Stomach (tissue), 8 donors: ENCODE measurements at regions not wholly inside any gene's neighbourhood (a gene's known extent, or its start where the extent isn't known, plus 50 kb on each side); places are given as distances from the start of the nearest gene placed in this dataset.
A peak's percentile ranks its signal among the peaks of the same experiment; 100 is the strongest.

Experiments
- DNase-seq, 2 donors: peaks; one replicate each; pipeline versions ENCODE4 v3.0.0 to v3.0.0-alpha.2; 2013 to 2019
- H3K27ac ChIP-seq, 5 donors: fragments of 200-600 bp in 4 of 5; sonication (generic) in 4 of 5; one replicate each; pipeline ENCODE4 v1.5.1; 2013 to 2019; ENCODE audit warnings: mild to moderate bottlenecking in 1 of 5, moderate library complexity in 1 of 5
- H3K27me3 ChIP-seq, 3 donors: fragments of 200-600 bp; sonication (generic); one replicate each; pipeline ENCODE4 v1.5.1; 2017 to 2019; ENCODE audit warnings: mixed run types in 1 of 3
- H3K36me3 ChIP-seq, 4 donors: fragments of 200-600 bp; sonication (generic); 1 replicate in 3 of 4; 2 replicates in 1 of 4; pipeline ENCODE4 v1.5.1; 2016 to 2019
- H3K4me1 ChIP-seq, 4 donors: fragments of 200-600 bp; sonication (generic); one replicate each; pipeline ENCODE4 v1.5.1; 2016 to 2019
- H3K4me3 ChIP-seq, 4 donors: fragments of 200-600 bp; sonication (generic) in 3 of 4; one replicate each; pipeline ENCODE4 v1.5.1; 2016 to 2019; ENCODE audit warnings: mild to moderate bottlenecking in 1 of 4
- H3K9me3 ChIP-seq, 4 donors: fragments of 200-600 bp; sonication (generic); one replicate each; pipeline ENCODE4 v1.5.1; 2016 to 2019
- EP300 ChIP-seq: sonication (generic); formaldehyde crosslinking; IDR thresholded peaks from one replicate; pipeline ENCODE4 v1.6.1; 2017; ENCODE audit warnings: antibody characterized with exemption
- POLR2A ChIP-seq, 4 donors: fragments of 450-650 bp; IDR thresholded peaks; one replicate each; pipeline ENCODE4 v1.6.1; 2016; ENCODE audit warnings: antibody characterized with exemption in 4 of 4, control low read depth in 2 of 4, mild to moderate bottlenecking in 1 of 4, moderate library complexity in 1 of 4
- POLR2AphosphoS5 ChIP-seq, 3 donors: sonication (generic); formaldehyde crosslinking; IDR thresholded peaks; one replicate each; pipeline ENCODE4 v1.6.1; 2016; ENCODE audit warnings: antibody characterized with exemption in 3 of 3
- WGBS, 5 donors: extraction: QIAGEN DNeasy Blood & Tissue Kit in 3 of 5; methylation state at CpG; one replicate each; pipeline versions ENCODE4 v1.1.5 to v1.1.7; 2013 to 2018; 5-methylcytosine and 5-hydroxymethylcytosine counted together
- intact Hi-C: fragments of 100-400 bp; cut with DNase I; formaldehyde crosslinking; loops from one replicate; pipeline ENCODE4 v1.15.1; 2023; ENCODE audit warnings: low total_unique reads
- TF ChIP-seq, protein P1 (sequence below), 7 experiments: fragments of 450-650 bp in 4 of 7; fragments of 200-600 bp in 3 of 7; sonication (generic) in 3 of 7; IDR thresholded peaks; one replicate each; pipeline ENCODE4 v1.5.1; 2016 to 2019; ENCODE audit warnings: antibody characterized with exemption in 7 of 7, control low read depth in 2 of 7, mild to moderate bottlenecking in 1 of 7
- donor health status: healthy with polysubstance abuse.
- donor health status: Bipolar disorder and iron deficiency.
- donor health status: healthy.

DNA sequence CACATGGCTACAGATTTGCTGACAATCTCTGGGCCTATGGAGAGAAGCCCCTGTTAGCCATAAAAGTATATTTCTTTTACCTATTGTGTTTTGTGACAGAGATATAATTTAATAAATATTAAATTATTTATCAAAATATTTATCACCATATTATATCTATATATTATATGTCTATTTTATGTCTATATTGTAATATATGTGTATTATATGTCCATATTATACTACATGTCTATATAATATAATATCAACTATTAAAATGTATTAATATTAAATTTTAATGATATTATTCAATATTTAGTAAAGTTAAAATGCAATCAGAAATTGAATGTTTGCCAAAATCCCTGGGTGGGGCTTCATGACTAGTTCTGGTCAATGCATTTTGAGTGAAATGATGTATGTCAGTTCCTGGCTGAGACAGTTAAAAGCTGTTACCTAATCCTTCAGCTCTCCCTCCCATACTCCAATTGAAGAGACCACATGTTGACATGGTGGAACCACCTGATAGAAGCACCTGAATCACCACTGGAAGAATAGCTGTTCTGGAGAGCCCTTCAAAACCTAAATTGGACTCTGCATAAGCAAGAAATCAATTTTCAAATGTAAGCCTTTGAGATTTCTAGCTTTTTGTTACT, 357.3 kb upstream of the DDHD1 start:
- Histone ChIP-seq H3K27ac (peak overlapping the region in 4 of 5 donors; percentile 28 to 72 (median 51)), H3K9me3 (no peaks in the 10 kb centered on the region), H3K27me3 (no peaks in the 10 kb centered on the region), H3K4me1 (peaks cover 0 to 11% (median 8%) of the 10 kb centered on the region in 4 donors), H3K36me3 (no peaks in the 10 kb centered on the region), H3K4me3 (no peak overlapping the region)
- no peak for DNase-seq
- TF ChIP-seq, protein P1, sequence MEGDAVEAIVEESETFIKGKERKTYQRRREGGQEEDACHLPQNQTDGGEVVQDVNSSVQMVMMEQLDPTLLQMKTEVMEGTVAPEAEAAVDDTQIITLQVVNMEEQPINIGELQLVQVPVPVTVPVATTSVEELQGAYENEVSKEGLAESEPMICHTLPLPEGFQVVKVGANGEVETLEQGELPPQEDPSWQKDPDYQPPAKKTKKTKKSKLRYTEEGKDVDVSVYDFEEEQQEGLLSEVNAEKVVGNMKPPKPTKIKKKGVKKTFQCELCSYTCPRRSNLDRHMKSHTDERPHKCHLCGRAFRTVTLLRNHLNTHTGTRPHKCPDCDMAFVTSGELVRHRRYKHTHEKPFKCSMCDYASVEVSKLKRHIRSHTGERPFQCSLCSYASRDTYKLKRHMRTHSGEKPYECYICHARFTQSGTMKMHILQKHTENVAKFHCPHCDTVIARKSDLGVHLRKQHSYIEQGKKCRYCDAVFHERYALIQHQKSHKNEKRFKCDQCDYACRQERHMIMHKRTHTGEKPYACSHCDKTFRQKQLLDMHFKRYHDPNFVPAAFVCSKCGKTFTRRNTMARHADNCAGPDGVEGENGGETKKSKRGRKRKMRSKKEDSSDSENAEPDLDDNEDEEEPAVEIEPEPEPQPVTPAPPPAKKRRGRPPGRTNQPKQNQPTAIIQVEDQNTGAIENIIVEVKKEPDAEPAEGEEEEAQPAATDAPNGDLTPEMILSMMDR (IDR thresholded peaks at IDR 0.05): no peak
- no peak for TF ChIP-seq EP300
- no peak for TF ChIP-seq POLR2A (IDR thresholded peaks at IDR 0.05)
- no peak for TF ChIP-seq POLR2AphosphoS5 (IDR thresholded peaks at IDR 0.05)
- intact Hi-C loops: no loop called here

DNA sequence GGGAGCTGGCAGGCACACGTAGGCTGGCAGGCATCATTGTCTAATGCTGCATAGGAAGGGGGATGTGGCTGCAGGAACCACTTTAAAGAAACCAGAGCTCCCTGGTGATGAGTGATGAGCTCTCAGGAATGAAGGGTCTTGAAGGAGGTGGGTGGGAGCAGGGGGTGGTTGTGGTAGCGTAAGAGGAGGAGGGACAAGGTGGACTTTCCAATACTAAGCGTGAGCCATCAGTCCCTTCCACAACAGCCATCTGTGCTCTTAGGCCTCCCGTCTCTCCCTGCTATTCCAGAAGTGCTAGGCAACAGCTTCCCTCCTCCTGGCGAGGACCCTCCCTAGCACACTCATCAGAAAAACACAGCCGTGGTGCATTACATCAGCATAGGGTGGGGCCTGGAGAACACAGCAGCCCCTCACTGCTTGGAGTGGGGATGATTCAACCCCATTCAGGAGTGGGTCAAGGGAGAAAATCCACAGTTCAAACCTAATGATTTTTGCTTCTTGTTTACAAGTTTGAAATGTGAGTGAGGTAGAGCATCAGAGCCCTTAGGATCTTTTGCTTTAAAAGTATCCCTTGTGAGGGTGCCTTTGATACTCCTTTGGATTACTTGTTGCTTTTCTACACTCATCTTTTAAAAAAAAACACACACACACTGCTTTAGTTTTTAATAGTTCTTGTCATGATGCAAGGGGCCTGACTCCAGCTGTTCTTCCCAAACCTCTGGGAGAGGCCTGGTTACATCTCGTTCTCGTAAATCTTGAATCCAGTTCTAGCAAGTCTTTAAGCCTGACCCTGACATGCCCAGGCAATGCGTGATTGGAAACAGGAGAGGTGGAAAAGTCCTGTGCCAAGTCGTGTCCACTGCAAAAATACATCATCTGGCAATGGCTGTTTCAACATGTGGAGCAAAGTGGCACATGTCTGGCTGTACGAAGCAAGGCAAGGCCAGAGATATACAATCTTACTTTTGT, 356.4 kb upstream of the DDHD1 start:
- peak overlapping the region; percentile 33 to 72 (median 67) for H3K27ac ChIP-seq
- H3K4me1 ChIP-seq: peaks cover 0 to 11% (median 8%) of the 10 kb centered on the region in 4 donors
- no peak overlapping the region for H3K4me3 ChIP-seq
- DNase-seq: peak in 1 of 2 donors; percentile 88
- intact Hi-C loops: no loop called here
- 54 to 66% (median 58%) methylated on average over 11 of the region's 11 CpGs for WGBS, 5 donors
- H3K9me3 ChIP-seq: peaks cover 0 to 3% (median 0%) of the 10 kb centered on the region in 4 donors
- no peaks in the 10 kb centered on the region for H3K27me3 ChIP-seq
- H3K36me3 ChIP-seq: no peaks in the 10 kb centered on the region
- TF ChIP-seq POLR2AphosphoS5 (IDR thresholded peaks at IDR 0.05) (peak; percentile 60 to 89 (median 78)), EP300 (peak; percentile 54)
- TF ChIP-seq, protein P1 (IDR thresholded peaks at IDR 0.05): no peak

DNA sequence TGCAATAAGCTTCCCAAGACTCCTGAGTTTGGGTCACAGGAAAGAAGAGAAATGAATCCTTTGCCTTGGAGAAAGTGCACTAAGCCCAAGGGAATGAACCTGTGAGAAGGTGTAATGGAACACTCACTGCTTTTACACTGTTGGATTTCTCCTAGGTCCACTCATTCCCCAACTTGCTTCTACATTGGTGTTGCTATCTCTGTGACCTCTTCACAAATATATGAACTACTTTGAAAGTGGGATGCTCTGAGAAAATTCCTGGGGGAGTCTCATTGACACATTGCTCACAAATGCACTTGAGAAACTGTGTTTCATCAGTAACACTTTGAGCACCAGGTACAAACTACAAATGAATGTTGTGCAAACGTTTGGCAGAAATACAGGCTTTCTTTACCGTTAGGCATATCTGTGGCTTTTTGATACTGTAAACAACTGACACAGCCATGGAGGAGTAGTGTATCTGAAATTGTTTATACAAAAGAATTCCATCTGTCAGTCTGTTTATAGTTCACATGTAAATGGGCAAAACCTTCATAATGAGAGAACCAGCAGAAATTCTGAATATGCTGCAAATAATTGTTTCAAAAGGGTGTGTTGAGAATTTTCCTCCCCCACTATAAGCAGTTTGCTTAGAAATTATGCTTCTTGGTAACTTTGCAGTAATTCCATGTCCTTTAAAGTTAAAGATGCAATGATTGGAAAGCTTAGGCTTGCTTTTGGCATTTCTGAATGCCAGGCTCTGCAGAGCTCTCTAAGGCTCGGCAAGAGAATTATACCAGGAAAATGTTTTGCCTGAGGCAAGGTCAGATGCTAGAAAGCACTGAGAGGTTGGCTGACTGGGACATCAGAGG, 348.5 kb upstream of the DDHD1 start:
- intact Hi-C loops: no loop called here
- TF ChIP-seq POLR2AphosphoS5 (IDR thresholded peaks at IDR 0.05): no peak
- TF ChIP-seq, protein P1 (IDR thresholded peaks at IDR 0.05): no peak
- TF ChIP-seq EP300: no peak
- no peak for TF ChIP-seq POLR2A (IDR thresholded peaks at IDR 0.05)
- Histone ChIP-seq H3K36me3 (no peaks in the 10 kb centered on the region), H3K4me3 (no peak overlapping the region), H3K4me1 (peaks cover 0 to 13% (median 4%) of the 10 kb centered on the region in 4 donors), H3K27ac (peak overlapping the region in 3 of 5 donors; percentile 7 to 14 (median 10)), H3K27me3 (no peaks in the 10 kb centered on the region), H3K9me3 (peaks cover 0 to 19% (median 9%) of the 10 kb centered on the region in 4 donors)
- no peak for DNase-seq
- WGBS, 5 donors: 25 to 40% (median 32%) methylated on average over 3 of the region's 3 CpGs

DNA sequence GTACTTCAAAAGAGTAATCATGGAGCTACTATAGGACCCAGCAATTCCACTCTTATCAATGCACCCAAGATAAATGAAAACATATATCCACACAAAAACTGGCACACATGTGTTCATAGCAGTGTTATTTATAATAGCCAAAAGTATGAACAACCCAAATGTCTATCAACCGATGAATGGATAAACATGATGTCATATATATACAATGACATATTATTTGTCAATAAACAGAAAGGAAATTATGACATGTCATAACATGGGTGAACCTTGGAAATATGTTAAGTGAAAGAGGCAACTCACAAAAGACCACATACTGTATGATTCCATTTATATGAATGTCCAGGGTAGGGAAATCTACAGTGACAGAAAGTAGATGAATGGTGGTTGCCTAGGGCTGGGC, 347.1 kb upstream of the DDHD1 start:
- TF ChIP-seq, protein P1 (IDR thresholded peaks at IDR 0.05): no peak
- H3K27me3 ChIP-seq: no peaks in the 10 kb centered on the region
- no peak overlapping the region for H3K4me3 ChIP-seq
- intact Hi-C loops: no loop called here
- DNase-seq: no peak
- 90 to 98% (median 94%) methylated on average over 1 of the region's 1 CpG for WGBS, 5 donors
- H3K36me3 ChIP-seq: no peaks in the 10 kb centered on the region
- no peak overlapping the region for H3K27ac ChIP-seq
- peaks cover 0 to 19% (median 9%) of the 10 kb centered on the region in 4 donors for H3K9me3 ChIP-seq
- H3K4me1 ChIP-seq: peaks cover 0 to 13% (median 4%) of the 10 kb centered on the region in 4 donors
